ENCODE measurements at regions not wholly inside any gene's neighbourhood (a gene's known extent, or its start where the extent isn't known, plus 50 kb on each side); places are given as distances from the start of the nearest gene placed in this dataset.

DNA sequence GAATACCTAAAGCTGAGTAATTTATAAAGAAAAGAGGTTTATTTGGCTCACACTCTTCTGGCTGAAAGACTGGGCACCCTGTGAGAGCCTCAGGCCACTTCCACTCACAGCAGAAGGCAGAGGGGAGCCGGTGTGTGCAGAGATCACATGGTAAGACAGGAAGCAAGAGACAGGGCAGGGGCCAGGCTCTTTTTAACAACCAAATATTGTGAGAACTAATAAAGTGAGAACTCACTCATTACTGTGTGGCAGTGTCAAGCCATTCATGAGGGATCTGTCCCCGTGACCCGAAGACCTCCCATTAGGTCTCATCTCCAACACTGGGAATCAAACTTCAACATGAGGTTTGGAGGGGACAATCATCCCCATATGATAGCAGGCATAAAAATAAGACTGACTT, 180.8 kb upstream of the DIO3 start:
- H3K4me2 ChIP-seq (ENCODE audit: unreplicated experiment) = no peak overlapping the region
- H3K79me2 ChIP-seq (ENCODE audit: insufficient read depth) = no peaks in the 10 kb centered on the region
- H4K20me1 ChIP-seq (ENCODE audit: insufficient read depth) = no peaks in the 10 kb centered on the region
- TF ChIP-seq EZH2 (IDR thresholded peaks at IDR 0.05; ENCODE audit: insufficient read depth, poor library complexity, severe bottlenecking) (no peak), EZH2phosphoT487 (IDR thresholded peaks at IDR 0.05; ENCODE audit: insufficient read depth, low read depth) (no peak)
- no peak overlapping the region for H3K9ac ChIP-seq
- no peak overlapping the region for H2AFZ ChIP-seq
- H3K4me1 ChIP-seq (ENCODE audit: insufficient read depth) = no peaks in the 10 kb centered on the region
- WGBS, 2 experiments (ENCODE audit: low coverage in 1 of 2, low lambda C conversion rate in 2 of 2, missing lambda C conversion rate in 2 of 2) = 46 to 47% methylated on average over 3 of the region's 3 CpGs
- 0 out of 2 replicates have a peak, but pooled peaks cover 6% of the 10 kb centered on the region for H3K27me3 ChIP-seq (replicated peaks; ENCODE audit: insufficient read depth)
- in situ Hi-C loops (cut with MboI) = no loop called here
- no peaks in the 10 kb centered on the region for H3F3A ChIP-seq (ENCODE audit: insufficient read depth)
- H3K4me3 ChIP-seq = no peak overlapping the region
- H3K9me2 ChIP-seq (ENCODE audit: insufficient read depth) = no peaks in the 10 kb centered on the region
- no peaks in the 10 kb centered on the region for H3K36me3 ChIP-seq (ENCODE audit: low read depth)
- no peaks in the 10 kb centered on the region for H3K9me3 ChIP-seq (ENCODE audit: low read depth)
- H3K27ac ChIP-seq = no peak overlapping the region
- DNase-seq = no peak

DNA sequence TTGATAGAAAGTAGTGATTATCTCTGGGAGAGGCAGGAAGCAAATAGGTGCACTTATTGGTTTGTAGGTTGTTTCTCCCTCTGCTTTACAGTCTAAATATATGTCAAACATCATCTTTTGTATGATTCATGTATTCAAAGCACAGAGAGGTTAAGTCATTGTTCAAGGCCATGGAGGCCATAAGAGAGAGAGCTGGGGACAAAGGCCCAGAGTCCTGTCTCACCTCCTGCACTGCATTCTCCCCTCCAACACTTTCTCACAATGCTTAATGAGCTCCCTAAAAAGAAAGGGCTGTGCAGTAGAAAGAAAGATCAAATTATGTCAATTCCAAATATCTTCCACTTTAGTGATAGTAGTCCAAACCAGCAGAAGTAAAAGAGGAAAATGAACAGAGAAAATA, 180.4 kb upstream of the DIO3 start:
- no peak for TF ChIP-seq EZH2phosphoT487 (IDR thresholded peaks at IDR 0.05; ENCODE audit: insufficient read depth, low read depth)
- TF ChIP-seq EZH2 (IDR thresholded peaks at IDR 0.05; ENCODE audit: insufficient read depth, poor library complexity, severe bottlenecking) = no peak
- no peak for DNase-seq
- Histone ChIP-seq H3K27me3 (replicated peaks; ENCODE audit: insufficient read depth) (0 out of 2 replicates have a peak, but pooled peaks cover 6% of the 10 kb centered on the region), H3K4me1 (ENCODE audit: insufficient read depth) (no peaks in the 10 kb centered on the region), H3F3A (ENCODE audit: insufficient read depth) (no peaks in the 10 kb centered on the region), H3K9ac (no peak overlapping the region), H3K27ac (no peak overlapping the region), H3K36me3 (ENCODE audit: low read depth) (no peaks in the 10 kb centered on the region), H3K79me2 (ENCODE audit: insufficient read depth) (no peaks in the 10 kb centered on the region), H3K4me2 (ENCODE audit: unreplicated experiment) (no peak overlapping the region), H3K4me3 (no peak overlapping the region), H3K9me3 (ENCODE audit: low read depth) (no peaks in the 10 kb centered on the region), H3K9me2 (ENCODE audit: insufficient read depth) (no peaks in the 10 kb centered on the region), H2AFZ (no peak overlapping the region), H4K20me1 (ENCODE audit: insufficient read depth) (no peaks in the 10 kb centered on the region)
- in situ Hi-C loops (cut with MboI) = no loop called here

GRCh38 chr14:101383737-101384338, 177.5 kb upstream of the DIO3 start:
- Histone ChIP-seq H3K4me1 (ENCODE audit: insufficient read depth) (no peaks in the 10 kb centered on the region), H4K20me1 (ENCODE audit: insufficient read depth) (no peaks in the 10 kb centered on the region), H3K9me2 (ENCODE audit: insufficient read depth) (no peaks in the 10 kb centered on the region), H3K9me3 (ENCODE audit: low read depth) (no peaks in the 10 kb centered on the region), H3K4me2 (ENCODE audit: unreplicated experiment) (no peak overlapping the region), H3F3A (ENCODE audit: insufficient read depth) (no peaks in the 10 kb centered on the region), H3K4me3 (no peak overlapping the region), H3K27me3 (replicated peaks; ENCODE audit: insufficient read depth) (0 out of 2 replicates have a peak, but pooled peaks cover 6% of the 10 kb centered on the region), H2AFZ (no peak overlapping the region), H3K9ac (no peak overlapping the region), H3K79me2 (ENCODE audit: insufficient read depth) (no peaks in the 10 kb centered on the region), H3K27ac (no peak overlapping the region), H3K36me3 (ENCODE audit: low read depth) (no peaks in the 10 kb centered on the region)
- TF ChIP-seq EZH2phosphoT487 (IDR thresholded peaks at IDR 0.05; ENCODE audit: insufficient read depth, low read depth) (no peak), EZH2 (IDR thresholded peaks at IDR 0.05; ENCODE audit: insufficient read depth, poor library complexity, severe bottlenecking) (no peak)
- WGBS, 2 experiments (ENCODE audit: low coverage in 1 of 2, low lambda C conversion rate in 2 of 2, missing lambda C conversion rate in 2 of 2) = 37 to 49% methylated on average over 2 of the region's 2 CpGs
- DNase-seq = no peak
- in situ Hi-C loops (cut with MboI) = no loop called here

GRCh38 chr14:101394374-101394773, 166.9 kb upstream of the DIO3 start:
- 73 to 76% methylated on average over 9 of the region's 9 CpGs for WGBS, 2 experiments (ENCODE audit: low coverage in 1 of 2, low lambda C conversion rate in 2 of 2, missing lambda C conversion rate in 2 of 2)
- H3F3A ChIP-seq (ENCODE audit: insufficient read depth) = no peaks in the 10 kb centered on the region
- H3K4me3 ChIP-seq = no peak overlapping the region
- no peak overlapping the region for H3K27ac ChIP-seq
- H2AFZ ChIP-seq = no peak overlapping the region
- no peak for DNase-seq
- H3K4me1 ChIP-seq (ENCODE audit: insufficient read depth) = no peaks in the 10 kb centered on the region
- H3K9me3 ChIP-seq (ENCODE audit: low read depth) = no peaks in the 10 kb centered on the region
- no peaks in the 10 kb centered on the region for H3K36me3 ChIP-seq (ENCODE audit: low read depth)
- no peak overlapping the region for H3K9ac ChIP-seq
- H3K27me3 ChIP-seq (replicated peaks; ENCODE audit: insufficient read depth) = peaks cover 10% of the 10 kb centered on the region
- TF ChIP-seq EZH2phosphoT487 (IDR thresholded peaks at IDR 0.05; ENCODE audit: insufficient read depth, low read depth) (no peak), EZH2 (IDR thresholded peaks at IDR 0.05; ENCODE audit: insufficient read depth, poor library complexity, severe bottlenecking) (no peak)
- H3K4me2 ChIP-seq (ENCODE audit: unreplicated experiment) = no peak overlapping the region
- no peaks in the 10 kb centered on the region for H3K9me2 ChIP-seq (ENCODE audit: insufficient read depth)
- in situ Hi-C loops (cut with MboI) = no loop called here
- H3K79me2 ChIP-seq (ENCODE audit: insufficient read depth) = no peaks in the 10 kb centered on the region
- H4K20me1 ChIP-seq (ENCODE audit: insufficient read depth) = no peaks in the 10 kb centered on the region

DNA sequence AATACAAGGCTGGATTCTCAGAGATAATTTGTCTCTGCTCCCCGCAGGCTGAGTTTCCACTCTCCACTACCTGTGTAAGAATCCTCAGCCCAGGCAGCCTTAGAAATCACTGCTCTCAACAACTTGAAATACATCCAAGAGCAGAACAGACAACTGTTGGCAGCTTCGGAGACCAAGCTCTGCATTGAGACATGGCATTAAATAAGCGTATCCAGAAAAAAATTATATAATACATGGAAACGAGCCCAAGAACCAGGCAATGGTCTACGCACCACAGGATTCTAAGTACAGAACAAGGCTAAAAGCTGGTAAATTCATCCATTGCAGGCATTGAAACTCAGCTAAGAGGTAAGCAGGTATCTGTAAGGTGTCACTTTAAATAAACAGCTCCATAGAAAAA, 165.5 kb upstream of the DIO3 start:
- H4K20me1 ChIP-seq (ENCODE audit: insufficient read depth) = no peaks in the 10 kb centered on the region
- no peak overlapping the region for H3K4me2 ChIP-seq (ENCODE audit: unreplicated experiment)
- H3K27ac ChIP-seq = no peak overlapping the region
- in situ Hi-C loops (cut with MboI) = no loop called here
- H3K9me3 ChIP-seq (ENCODE audit: low read depth) = no peaks in the 10 kb centered on the region
- WGBS, 2 experiments (ENCODE audit: low coverage in 1 of 2, low lambda C conversion rate in 2 of 2, missing lambda C conversion rate in 2 of 2) = 70 to 74% methylated on average over 5 of the region's 5 CpGs
- H3F3A ChIP-seq (ENCODE audit: insufficient read depth) = no peaks in the 10 kb centered on the region
- no peak overlapping the region for H3K4me3 ChIP-seq
- peaks cover 13% of the 10 kb centered on the region for H3K27me3 ChIP-seq (replicated peaks; ENCODE audit: insufficient read depth)
- no peaks in the 10 kb centered on the region for H3K79me2 ChIP-seq (ENCODE audit: insufficient read depth)
- H3K9ac ChIP-seq = no peak overlapping the region
- no peaks in the 10 kb centered on the region for H3K36me3 ChIP-seq (ENCODE audit: low read depth)
- no peaks in the 10 kb centered on the region for H3K9me2 ChIP-seq (ENCODE audit: insufficient read depth)
- H2AFZ ChIP-seq = no peak overlapping the region
- DNase-seq = no peak
- no peaks in the 10 kb centered on the region for H3K4me1 ChIP-seq (ENCODE audit: insufficient read depth)
- no peak for TF ChIP-seq EZH2phosphoT487 (IDR thresholded peaks at IDR 0.05; ENCODE audit: insufficient read depth, low read depth)
- no peak for TF ChIP-seq EZH2 (IDR thresholded peaks at IDR 0.05; ENCODE audit: insufficient read depth, poor library complexity, severe bottlenecking)
